H9 (cell line): ENCODE measurements at regions not wholly inside any gene's neighbourhood (a gene's known extent, or its start where the extent isn't known, plus 50 kb on each side); places are given as distances from the start of the nearest gene placed in this dataset.

Source experiments
- DNase-seq: peaks from one replicate; pipeline ENCODE4 v3.0.0-alpha.2; 2017
- H2AFZ ChIP-seq: one replicate; pipeline ENCODE4 v1.6.1; 2013; ENCODE audit warnings: mild to moderate bottlenecking, low read length, control low read depth, moderate library complexity
- H2AK5ac ChIP-seq: 2 replicates; pipeline ENCODE4 v1.6.1; 2013; ENCODE audit warnings: low read length, control low read depth, mixed read lengths; ENCODE audit not compliant: insufficient read length
- H2BK120ac ChIP-seq: one replicate; pipeline ENCODE4 v1.6.1; 2013; ENCODE audit warnings: low read depth, mild to moderate bottlenecking, low read length, control low read depth, inconsistent platforms; ENCODE audit not compliant: poor library complexity, severe bottlenecking
- H2BK12ac ChIP-seq: 2 replicates; pipeline ENCODE4 v1.6.1; 2013; ENCODE audit warnings: low read length, control low read depth, mixed read lengths, low read depth; ENCODE audit not compliant: insufficient read length
- H2BK15ac ChIP-seq: 2 replicates; pipeline ENCODE4 v1.6.1; 2013; ENCODE audit warnings: low read depth, low read length, control low read depth
- H2BK20ac ChIP-seq: one replicate; pipeline ENCODE4 v1.6.1; 2013; ENCODE audit warnings: low read depth, mild to moderate bottlenecking, low read length, control low read depth, inconsistent platforms; ENCODE audit not compliant: poor library complexity, severe bottlenecking
- H2BK5ac ChIP-seq: 2 replicates; pipeline ENCODE4 v1.6.1; 2013; ENCODE audit warnings: low read length, control low read depth, mixed read lengths; ENCODE audit not compliant: insufficient read length
- H3K14ac ChIP-seq: 2 replicates; pipeline ENCODE4 v1.6.1; 2013; ENCODE audit warnings: low read length, control low read depth; ENCODE audit not compliant: insufficient read depth
- H3K18ac ChIP-seq: 2 replicates; pipeline ENCODE4 v1.6.1; 2013; ENCODE audit warnings: low read depth, mild to moderate bottlenecking, mixed read lengths, low read length, control low read depth; ENCODE audit not compliant: insufficient read length
- H3K23ac ChIP-seq: 2 replicates; pipeline ENCODE4 v1.6.1; 2013; ENCODE audit warnings: low read length, control low read depth, mixed read lengths, low read depth; ENCODE audit not compliant: insufficient read length
- H3K23me2 ChIP-seq: 2 replicates; pipeline ENCODE4 v1.6.1; 2013; ENCODE audit warnings: low read depth, mild to moderate bottlenecking, mixed read lengths, low read length, control low read depth; ENCODE audit not compliant: insufficient read length, poor library complexity, severe bottlenecking
- H3K27ac ChIP-seq: 2 replicates; pipeline ENCODE4 v1.5.1; 2013; ENCODE audit warnings: low read length, control low read depth, mixed read lengths, low read depth; ENCODE audit not compliant: insufficient read length
- H3K27me3 ChIP-seq: 2 replicates; pipeline ENCODE4 v1.6.1; 2013; ENCODE audit warnings: low read length, control low read depth, inconsistent platforms; ENCODE audit not compliant: insufficient read depth
- H3K4ac ChIP-seq: 2 replicates; pipeline ENCODE4 v1.6.1; 2013; ENCODE audit warnings: low read depth, mild to moderate bottlenecking, control low read depth, inconsistent platforms, low read length, moderate library complexity
- H3K4me1 ChIP-seq: 2 replicates; pipeline ENCODE4 v1.6.1; 2013; ENCODE audit warnings: low read length, control low read depth, inconsistent platforms; ENCODE audit not compliant: insufficient read depth
- H3K4me2 ChIP-seq: 2 replicates; pipeline ENCODE4 v1.6.1; 2013; ENCODE audit warnings: low read length, control low read depth, mixed read lengths; ENCODE audit not compliant: insufficient read length, insufficient read depth
- H3K56ac ChIP-seq: 2 replicates; pipeline ENCODE4 v1.6.1; 2013; ENCODE audit warnings: low read depth, mild to moderate bottlenecking, mixed read lengths, low read length, control low read depth; ENCODE audit not compliant: insufficient read length
- H3K79me1 ChIP-seq: 2 replicates; pipeline ENCODE4 v1.6.1; 2013; ENCODE audit warnings: low read depth, mild to moderate bottlenecking, moderate library complexity, low read length, control low read depth, inconsistent platforms; ENCODE audit not compliant: insufficient read depth, poor library complexity, severe bottlenecking
- H3K79me2 ChIP-seq: 2 replicates; pipeline ENCODE4 v1.6.1; 2013; ENCODE audit warnings: low read length, control low read depth, inconsistent platforms; ENCODE audit not compliant: insufficient read depth
- H3K9ac ChIP-seq: 2 replicates; pipeline ENCODE4 v1.6.1; 2013; ENCODE audit warnings: low read length, control low read depth, mixed read lengths; ENCODE audit not compliant: insufficient read length; ENCODE audit errors: extremely low read depth
- H3K9me3 ChIP-seq: one replicate; pipeline ENCODE4 v1.6.1; 2013; ENCODE audit warnings: low read depth, low read length, inconsistent platforms; ENCODE audit not compliant: control insufficient read depth
- H3T11ph ChIP-seq: one replicate; pipeline ENCODE4 v1.6.1; 2013; ENCODE audit warnings: mild to moderate bottlenecking, low read length, control low read depth, inconsistent platforms
- H4K20me1 ChIP-seq: one replicate; pipeline ENCODE4 v1.6.1; 2013; ENCODE audit not compliant: control insufficient read depth, insufficient read length, insufficient read depth
- H4K5ac ChIP-seq: 2 replicates; pipeline ENCODE4 v1.6.1; 2013; ENCODE audit warnings: low read depth, mild to moderate bottlenecking, mixed read lengths, low read length, control low read depth; ENCODE audit not compliant: insufficient read length
- H4K8ac ChIP-seq: replicated peaks from 2 replicates; pipeline ENCODE4 v1.6.1; 2013; ENCODE audit warnings: low read length, control low read depth, mixed read lengths, low read depth; ENCODE audit not compliant: insufficient read length
- H4K91ac ChIP-seq: 2 replicates; pipeline ENCODE4 v1.6.1; 2013; ENCODE audit warnings: low read depth, mild to moderate bottlenecking, moderate library complexity, mixed read lengths, low read length, control low read depth; ENCODE audit not compliant: insufficient read length
- H3K27ac Mint-ChIP-seq, 3 experiments: 2 replicates in 2 of 3; 3 replicates in 1 of 3; pipeline ENCODE4 v1.8.0; 2020 to 2021; ENCODE audit warnings: mixed read lengths in 3 of 3, mild to moderate bottlenecking in 1 of 3, moderate library complexity in 1 of 3
- H3K27me3 Mint-ChIP-seq: 2 replicates; pipeline ENCODE4 v1.8.0; 2021; ENCODE audit warnings: low read depth, mild to moderate bottlenecking, moderate library complexity, mixed read lengths
- H3K36me3 Mint-ChIP-seq, 3 experiments: 2 replicates in 2 of 3; 3 replicates in 1 of 3; pipeline ENCODE4 v1.8.0; 2020 to 2021; ENCODE audit warnings: low read depth in 3 of 3, mixed read lengths in 3 of 3; ENCODE audit not compliant: insufficient read depth in 1 of 3
- H3K4me1 Mint-ChIP-seq, 2 experiments: 2 replicates each; pipeline ENCODE4 v1.8.0; 2020; ENCODE audit warnings: mixed read lengths in 2 of 2
- H3K4me3 Mint-ChIP-seq, 2 experiments: 2 replicates in 1 of 2; 3 replicates in 1 of 2; pipeline ENCODE4 v1.8.0; 2020 to 2021; ENCODE audit warnings: mild to moderate bottlenecking in 2 of 2, mixed read lengths in 2 of 2, moderate library complexity in 1 of 2
- H3K9me3 Mint-ChIP-seq, 2 experiments: 2 replicates in 1 of 2; 3 replicates in 1 of 2; pipeline ENCODE4 v1.8.0; 2020; ENCODE audit warnings: mild to moderate bottlenecking in 2 of 2, mixed read lengths in 2 of 2, moderate library complexity in 1 of 2
- WGBS: extraction: QIAGEN DNeasy Blood & Tissue Kit; methylation state at CpG from one replicate; pipeline ENCODE4 v1.1.7; 2013; ENCODE audit warnings: missing lambda C conversion rate, low lambda C conversion rate, mixed read lengths; ENCODE audit not compliant: insufficient read length; ENCODE audit errors: extremely low coverage; 5-methylcytosine and 5-hydroxymethylcytosine counted together
- TF ChIP-seq, protein P1 (sequence below): fragments of 200-600 bp; sonication (generic); conservative IDR thresholded peaks from 3 replicates; pipeline ENCODE4 v1.8.0; 2021; ENCODE audit warnings: antibody characterized with exemption, mild to moderate bottlenecking

DNA sequence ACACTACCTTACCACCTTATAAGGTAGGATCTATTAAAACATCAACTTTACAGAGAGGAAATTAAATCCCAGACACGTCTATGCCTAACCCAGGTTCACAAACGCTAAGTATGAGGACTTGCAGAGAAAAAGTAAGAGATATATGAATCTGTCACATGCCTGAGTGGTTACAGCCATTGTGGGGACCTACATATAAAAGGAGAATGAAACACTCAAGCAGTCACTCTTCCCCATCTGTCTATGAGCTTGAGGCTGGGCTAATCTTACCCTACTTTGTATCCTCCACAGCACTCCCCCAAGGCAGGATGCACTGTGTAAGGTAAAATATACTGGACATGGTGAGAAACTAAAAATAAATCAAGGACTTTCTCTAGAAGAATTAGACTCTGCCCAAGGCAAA, 339.9 kb downstream of the HNRNPD start:
- Histone ChIP-seq H3K9me3 (no peaks in the 10 kb centered on the region), H4K20me1 (no peaks in the 10 kb centered on the region), H2BK12ac (no peak overlapping the region), H3K18ac (no peak overlapping the region), H3K79me1 (no peaks in the 10 kb centered on the region), H3K4me1 (peaks cover 2% of the 10 kb centered on the region; the same call in 1 of the 2 replicates), H4K5ac (no peak overlapping the region), H3K27ac (no peak overlapping the region), H4K8ac (no peak overlapping the region), H3K14ac (no peak overlapping the region), H2BK5ac (no peak overlapping the region), H2AK5ac (no peak overlapping the region), H3K56ac (no peak overlapping the region), H3K4ac (no peak overlapping the region), H2BK120ac (no peak overlapping the region), H3T11ph (no peak overlapping the region), H3K23me2 (no peaks in the 10 kb centered on the region), H2BK20ac (no peak overlapping the region), H4K91ac (no peak overlapping the region), H3K27me3 (no peaks in the 10 kb centered on the region), H2AFZ (no peak overlapping the region), H3K79me2 (no peaks in the 10 kb centered on the region), H3K23ac (no peak overlapping the region), H3K4me2 (no peak overlapping the region), H2BK15ac (no peak overlapping the region), H3K9ac (no peak overlapping the region)
- TF ChIP-seq, protein P1, sequence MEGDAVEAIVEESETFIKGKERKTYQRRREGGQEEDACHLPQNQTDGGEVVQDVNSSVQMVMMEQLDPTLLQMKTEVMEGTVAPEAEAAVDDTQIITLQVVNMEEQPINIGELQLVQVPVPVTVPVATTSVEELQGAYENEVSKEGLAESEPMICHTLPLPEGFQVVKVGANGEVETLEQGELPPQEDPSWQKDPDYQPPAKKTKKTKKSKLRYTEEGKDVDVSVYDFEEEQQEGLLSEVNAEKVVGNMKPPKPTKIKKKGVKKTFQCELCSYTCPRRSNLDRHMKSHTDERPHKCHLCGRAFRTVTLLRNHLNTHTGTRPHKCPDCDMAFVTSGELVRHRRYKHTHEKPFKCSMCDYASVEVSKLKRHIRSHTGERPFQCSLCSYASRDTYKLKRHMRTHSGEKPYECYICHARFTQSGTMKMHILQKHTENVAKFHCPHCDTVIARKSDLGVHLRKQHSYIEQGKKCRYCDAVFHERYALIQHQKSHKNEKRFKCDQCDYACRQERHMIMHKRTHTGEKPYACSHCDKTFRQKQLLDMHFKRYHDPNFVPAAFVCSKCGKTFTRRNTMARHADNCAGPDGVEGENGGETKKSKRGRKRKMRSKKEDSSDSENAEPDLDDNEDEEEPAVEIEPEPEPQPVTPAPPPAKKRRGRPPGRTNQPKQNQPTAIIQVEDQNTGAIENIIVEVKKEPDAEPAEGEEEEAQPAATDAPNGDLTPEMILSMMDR = no peak
- Mint-ChIP-seq H3K27me3 (peaks cover 1% of the 10 kb centered on the region; the same call in 1 of the 2 replicates), H3K4me3 (no peak overlapping the region), H3K4me1 (peaks cover 15 to 27% of the 10 kb centered on the region in 2 experiments), H3K36me3 (no peaks in the 10 kb centered on the region), H3K9me3 (no peaks in the 10 kb centered on the region), H3K27ac (no peak overlapping the region)
- DNase-seq = no peak
- no CpG with 5 or more reads among the region's 2 CpGs for WGBS
